Kidney capillary endothelial cell (primary cell): ENCODE measurements at regions not wholly inside any gene's neighbourhood (a gene's known extent, or its start where the extent isn't known, plus 50 kb on each side); places are given as distances from the start of the nearest gene placed in this dataset.
"Not testable (repeated sequence)": the region's sequence is repeated elsewhere in the genome, so short reads cannot be mapped to it uniquely, and the experiment has no call there.

Experiments
- DNase-seq: peaks from one replicate; pipeline ENCODE4 v3.0.0-alpha.2; 2018; ENCODE audit warnings: low spot score

DNA sequence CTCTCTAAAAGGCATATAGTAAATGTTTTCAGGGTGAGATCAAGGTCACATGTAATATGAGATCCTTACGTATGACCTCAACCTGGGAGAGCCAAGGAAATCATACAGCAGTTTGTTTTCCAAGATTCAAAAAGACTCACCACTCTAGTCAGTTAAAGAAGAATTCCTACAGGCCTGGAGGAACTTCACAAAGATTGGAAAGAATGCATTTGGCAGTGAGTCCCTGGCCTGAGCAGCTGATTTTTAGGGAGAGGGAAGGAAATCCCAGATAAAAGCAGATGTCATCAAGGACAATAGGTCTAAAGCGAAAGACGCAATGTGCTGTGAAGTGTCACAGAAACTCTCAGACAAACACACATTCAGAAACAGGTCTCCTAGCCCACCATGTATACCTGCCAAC lies 424.0 kb upstream of the ZNF462 start:
- DNase-seq: no peak

DNA sequence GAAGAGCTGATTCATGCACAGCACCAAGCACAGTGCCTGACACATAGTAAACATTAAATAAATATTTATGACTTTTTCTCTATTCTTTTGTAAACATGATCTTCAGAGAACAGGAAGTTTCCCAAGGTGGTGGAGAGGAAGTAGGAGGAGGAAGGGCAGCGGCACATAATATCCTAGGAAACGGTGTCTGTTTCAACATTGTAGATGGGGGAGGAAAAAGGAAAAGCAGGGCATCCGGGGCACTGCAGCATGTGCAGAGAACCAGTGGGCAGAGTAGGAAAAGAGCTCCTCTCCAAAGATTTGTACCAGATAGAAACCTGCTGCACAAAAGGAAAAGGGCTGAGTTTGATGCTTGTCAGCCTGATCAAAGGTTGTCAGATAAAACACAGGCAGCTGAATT lies 421.7 kb upstream of the ZNF462 start:
- peak; percentile 37 for DNase-seq

DNA sequence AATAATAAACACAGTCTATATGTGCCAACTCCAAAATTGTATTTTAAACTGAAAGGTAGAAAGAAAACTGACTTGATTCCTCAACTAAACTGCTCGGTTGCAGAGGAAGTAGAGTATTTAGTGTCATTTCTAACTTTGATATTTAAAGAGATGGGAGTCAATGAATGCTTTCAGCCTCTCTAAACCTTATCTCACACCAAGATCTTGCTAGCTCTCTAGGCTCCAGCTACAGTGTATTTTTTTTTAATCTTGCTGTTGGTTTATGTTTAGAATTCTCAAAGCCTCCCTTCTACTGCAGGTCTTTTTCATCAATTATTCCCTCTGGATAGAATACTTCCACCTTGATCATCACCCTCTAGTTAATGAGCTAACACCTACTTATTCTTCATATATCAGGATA lies 419.4 kb upstream of the ZNF462 start:
- no peak for DNase-seq

DNA sequence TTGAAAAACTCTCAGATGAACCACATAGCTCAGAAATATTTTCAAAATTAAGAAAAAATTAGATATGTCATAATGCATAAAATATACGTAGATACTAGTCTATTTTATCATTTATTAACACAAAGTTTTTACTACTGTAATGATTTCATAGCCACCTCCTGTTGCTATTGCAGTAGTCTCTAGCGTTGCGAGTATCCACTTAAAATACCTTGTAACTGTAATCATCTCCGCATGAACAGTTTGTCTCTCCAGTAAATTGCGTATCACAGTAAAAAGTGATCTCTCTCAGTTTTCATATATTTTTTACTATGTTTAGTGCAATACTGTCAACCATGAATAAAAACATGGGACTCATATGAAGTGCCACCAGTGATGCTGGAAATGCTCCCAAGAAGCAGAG lies 417.9 kb upstream of the ZNF462 start:
- no peak for DNase-seq

DNA sequence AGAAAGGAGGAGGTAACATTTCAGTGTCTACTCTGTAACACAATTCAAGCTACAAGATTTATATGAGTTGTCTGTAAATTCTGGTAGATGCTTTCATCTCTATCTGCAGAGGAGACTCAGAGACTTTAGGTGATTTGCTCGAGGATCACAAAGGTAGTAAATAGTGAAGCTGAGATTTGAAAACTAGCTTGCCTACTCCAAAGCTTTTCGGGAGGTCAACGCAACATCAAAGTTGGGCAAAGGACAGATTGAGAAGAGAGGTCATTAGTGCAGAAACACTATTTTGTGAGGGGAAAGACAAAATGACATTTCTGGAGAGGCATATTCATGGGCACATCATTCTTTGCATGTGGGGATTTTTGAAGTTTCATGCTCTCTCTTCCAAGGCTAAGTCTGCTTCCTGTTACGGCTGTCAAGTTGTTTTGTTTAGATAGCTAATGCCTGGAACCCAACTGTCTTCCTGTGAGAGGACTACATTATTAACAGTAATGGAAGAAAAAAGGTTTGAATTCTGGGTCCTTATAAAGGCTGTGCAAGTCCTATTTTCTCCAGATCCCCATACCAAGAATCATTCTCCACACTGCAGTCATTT lies 413.5 kb upstream of the ZNF462 start:
- DNase-seq: no peak

DNA sequence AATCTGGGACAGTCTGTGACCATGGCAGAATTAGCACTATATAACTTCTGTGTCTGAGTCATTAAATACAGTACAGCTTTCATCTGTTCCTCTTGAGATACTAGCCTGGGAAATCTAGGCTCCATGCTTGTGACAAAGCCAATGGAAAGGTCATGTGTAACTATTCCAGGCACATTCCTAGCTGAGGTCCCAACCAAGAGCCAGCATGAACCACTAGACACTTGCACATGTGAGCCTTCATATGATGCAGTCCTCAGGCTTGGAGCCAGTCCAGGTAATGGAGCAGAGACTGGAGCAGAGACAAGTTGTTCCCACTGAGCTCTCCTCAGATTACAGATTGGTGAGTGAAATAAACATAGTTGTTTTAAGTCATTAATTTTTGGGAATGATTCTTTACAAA lies 412.4 kb upstream of the ZNF462 start:
- DNase-seq: no peak

DNA sequence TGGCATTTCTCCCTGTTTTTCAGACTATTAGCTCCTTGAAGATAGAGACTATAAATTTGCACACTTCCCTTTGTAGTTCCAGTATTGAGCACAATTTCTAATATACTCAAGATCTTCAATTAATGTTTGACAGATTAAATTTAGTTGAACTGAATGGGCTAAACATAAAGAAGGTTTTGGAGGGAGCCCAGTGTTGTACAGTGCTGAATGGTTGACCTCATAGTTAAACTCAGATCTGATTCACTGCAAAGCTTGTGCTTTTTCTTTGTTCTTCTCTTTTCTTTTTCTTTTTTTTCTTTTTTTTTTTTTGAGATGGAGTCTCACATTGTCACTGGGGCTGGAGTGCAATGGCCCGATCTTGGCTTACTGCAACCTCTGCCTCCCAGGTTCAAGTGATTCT lies 411.7 kb upstream of the ZNF462 start:
- no peak for DNase-seq

DNA sequence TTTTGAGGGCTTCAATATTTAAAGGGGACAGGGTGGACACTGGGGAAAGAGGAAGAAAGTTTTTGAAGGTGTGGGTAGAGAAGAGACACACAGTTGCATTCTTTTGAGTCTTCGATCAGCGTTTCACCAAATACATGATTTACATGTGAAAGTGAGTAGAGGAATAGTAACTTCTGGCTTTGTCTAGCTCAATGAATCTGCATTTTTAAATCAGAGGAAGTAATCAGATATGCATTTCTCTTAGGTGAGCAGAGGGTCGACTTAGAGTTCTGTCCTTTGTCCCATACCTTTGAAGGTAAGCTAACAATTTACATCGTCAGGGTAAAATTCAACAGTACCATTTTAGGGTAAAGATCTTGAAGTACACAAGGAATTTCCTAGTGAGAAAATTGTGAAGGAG lies 406.4 kb upstream of the ZNF462 start:
- no peak for DNase-seq

DNA sequence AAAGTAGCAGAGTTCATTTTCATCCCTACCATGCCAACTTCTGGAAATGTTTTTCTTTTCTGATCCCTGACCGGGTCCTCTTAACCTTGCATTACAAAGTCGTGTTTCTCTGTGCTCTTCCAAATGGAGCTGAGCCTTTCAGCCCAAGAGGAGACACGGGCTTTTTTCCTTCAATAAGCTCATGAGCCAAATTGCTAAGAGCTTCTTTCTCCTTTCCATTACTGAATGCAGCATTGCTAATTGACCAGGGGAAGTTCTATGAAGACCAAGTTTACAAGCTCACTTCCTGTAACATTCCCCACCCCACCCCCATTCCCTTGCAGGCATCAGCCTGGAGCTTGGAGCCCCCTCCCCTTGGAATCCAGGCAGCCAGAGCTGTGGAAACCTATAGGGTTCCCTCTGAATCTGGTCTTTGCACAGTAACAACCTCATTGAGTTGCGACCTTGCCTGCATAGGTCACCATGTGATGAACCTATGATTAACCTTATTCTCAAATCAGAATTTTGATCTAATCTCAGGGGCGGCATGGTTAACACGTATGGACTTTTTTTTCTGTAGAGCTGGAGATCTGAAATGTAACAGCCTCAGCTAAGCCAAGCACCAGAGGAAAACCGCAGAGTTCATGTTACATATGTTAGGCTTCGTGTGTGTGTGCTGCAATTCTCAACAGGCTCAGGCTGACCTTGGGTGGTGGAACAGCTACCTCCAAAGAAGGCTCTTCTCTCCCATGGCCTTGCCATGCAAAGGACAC lies 395.7 kb upstream of the ZNF462 start:
- DNase-seq: no peak

DNA sequence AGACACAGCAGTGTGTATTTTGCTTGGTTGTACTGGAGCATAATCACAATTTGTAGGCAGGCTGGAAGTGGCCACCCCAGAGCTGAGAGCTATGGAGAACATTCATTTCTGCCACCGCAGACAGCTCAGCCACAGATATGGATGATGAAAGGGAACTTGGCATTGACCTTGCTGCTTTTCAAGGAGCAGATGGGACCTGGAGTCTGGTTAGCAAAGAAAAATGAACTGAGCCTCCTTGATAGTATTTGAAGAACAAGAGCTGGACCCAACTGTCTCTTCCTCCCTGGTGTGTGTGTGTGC lies 395.2 kb upstream of the ZNF462 start:
- no peak for DNase-seq

DNA sequence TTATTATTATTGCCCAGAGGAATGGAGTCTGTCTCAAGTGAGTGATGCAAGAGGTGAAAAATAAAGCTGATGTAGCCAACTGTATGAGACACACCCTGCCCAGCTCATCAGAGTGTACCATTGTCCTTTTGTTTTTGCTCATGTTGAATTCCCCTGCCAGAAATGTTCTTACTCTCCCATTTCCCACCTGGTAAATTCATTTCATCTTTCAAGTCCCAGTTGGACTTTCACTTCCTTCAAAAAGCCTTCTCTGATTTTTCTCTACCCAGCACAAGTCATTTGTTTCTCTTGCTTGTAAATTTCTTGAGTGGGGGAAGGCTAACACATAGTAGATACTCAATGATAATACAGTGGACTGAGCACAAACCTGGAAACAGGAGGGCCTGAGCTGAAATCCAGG lies 394.5 kb upstream of the ZNF462 start:
- no peak for DNase-seq

DNA sequence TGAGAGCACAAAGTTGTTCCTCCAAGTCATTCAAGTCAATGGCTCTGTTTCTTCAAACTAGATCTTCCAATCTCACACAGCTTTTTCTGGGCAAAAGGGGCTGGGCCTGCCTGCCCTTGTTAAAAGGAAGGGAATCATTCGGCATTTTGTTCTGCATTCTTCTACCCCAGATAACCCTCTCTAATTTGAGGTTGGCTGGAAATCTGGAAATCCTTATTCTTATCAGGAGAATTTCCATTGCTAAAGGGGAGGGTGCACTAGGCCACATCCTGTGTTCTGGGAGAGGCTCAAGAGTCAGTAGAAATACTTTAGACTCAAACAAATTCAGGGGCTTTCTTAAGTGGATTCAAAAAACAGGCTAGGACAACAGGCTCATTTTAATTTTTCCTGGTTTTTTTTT lies 384.7 kb upstream of the ZNF462 start:
- no peak for DNase-seq

DNA sequence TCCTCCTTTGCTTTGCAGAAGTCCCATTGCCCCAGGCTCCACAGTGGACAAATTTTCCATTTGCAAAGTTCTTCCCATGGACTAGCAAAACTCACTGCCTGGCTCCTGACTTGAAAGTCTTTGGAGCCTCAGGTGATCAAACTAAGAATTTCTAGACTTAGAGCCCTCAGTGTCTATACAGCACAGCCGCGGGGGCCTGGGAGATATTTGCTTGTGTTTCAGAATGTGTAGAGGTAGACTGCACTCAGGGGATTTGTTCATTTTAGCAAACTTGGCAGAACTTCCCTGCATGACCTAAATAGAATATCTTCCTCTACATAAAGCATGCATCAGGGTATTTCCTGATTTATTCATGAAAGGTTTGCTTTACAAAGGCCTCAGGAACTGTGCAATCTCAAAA lies 384.2 kb upstream of the ZNF462 start:
- no peak for DNase-seq

DNA sequence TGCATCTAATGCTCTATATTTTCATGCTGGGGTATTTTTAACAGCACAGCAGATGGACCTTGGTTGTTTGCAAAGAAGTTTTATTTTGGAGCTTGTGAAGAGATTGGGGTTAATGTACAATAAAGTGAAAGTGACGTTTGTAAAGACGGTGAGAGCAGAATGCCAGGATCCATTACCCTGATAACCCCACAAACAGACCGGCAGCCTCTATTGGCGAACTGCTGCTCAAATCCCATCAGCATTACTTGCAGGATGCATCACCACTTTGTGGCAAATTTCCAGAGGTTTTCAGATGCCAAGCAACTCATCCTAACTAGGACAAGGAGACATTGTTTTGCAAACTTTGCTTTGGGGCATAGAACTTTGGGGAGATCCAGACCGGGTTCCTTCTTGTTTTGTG lies 383.3 kb upstream of the ZNF462 start:
- DNase-seq: no peak

DNA sequence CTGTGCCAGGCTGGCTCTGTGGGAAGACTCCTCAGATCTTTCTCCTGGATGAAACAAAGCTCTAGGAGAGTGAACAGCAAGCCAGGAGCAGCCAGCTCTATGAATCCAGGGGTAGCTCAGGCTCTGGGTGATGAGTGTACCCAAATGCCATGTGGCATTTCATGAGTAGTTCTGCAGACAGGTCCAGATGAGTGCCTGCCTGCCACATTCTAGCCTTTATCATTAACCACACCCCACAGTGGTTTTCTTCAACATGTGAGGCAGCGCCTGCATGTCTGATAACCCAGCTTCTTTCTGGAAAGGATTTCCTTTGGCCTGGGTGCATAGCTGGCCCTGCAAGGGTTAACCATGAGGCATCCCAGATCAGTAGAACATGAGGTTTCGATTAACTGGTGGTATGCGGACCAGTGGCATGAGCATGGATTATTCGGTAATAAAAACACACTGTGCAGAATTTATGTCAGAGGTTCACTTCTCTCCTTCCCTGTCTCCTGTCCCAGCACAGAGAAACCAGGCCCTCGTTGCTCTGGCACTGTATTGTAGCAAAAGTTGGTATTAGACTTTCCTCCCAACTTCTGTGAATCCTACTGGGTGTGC lies 381.9 kb upstream of the ZNF462 start:
- DNase-seq: no peak

DNA sequence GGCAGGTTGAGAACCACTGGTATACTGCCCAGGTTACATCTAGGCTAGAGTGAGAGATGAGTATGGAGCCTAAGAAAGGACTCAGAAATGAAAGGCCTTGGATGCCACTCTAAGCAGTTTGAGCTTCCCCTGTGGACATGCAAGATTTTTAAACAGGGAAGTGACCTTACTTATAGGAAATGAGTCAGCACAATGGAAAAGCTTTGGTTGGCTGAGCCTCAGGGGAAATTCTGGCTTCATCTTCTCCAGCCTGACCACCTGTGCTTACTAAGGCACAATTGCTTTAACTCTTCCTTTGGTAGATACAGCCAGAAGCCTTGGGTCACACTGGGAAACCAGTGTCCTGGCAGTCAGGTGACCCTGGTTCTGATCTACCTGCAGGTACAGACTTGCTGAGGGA lies 380.2 kb upstream of the ZNF462 start:
- DNase-seq: peak; percentile 43

DNA sequence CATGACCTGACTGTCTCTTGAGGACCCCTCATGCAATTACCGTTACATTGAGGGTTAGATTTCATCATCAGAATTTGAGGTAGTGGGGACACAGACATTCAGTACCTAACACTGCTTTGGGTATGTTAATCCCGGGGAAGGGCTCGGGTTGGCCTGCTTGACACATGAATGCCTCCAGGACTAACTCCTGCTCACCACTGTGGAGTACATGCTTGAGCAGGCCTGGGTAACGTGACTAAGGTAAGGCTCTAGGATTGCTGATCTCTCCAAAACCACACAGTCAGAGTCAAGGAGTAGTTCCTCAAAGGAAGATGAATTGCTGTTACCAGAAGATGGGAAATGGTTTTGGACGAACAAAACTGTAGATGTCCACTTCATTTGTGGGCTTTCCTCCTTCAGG lies 376.3 kb upstream of the ZNF462 start:
- no peak for DNase-seq

DNA sequence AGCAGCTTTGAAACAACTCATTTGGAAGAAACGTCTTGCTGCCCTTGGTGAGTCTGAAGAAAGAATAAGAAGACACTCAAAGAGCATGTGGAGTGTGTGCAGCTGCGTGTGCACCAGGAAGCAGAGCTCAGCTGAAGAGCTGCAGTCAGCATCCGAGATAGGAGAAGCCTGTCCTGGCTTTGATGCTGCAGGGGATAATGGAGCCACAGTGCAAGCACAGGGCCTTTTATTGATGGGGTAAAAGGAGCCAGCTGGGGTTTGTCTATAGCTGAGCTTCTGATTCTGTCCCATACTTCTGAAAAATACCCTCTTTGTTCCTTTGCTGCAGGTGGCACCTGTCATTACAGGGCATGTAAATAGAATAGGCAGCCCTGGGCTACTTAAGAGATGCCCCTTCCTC lies 375.7 kb upstream of the ZNF462 start:
- no peak for DNase-seq

DNA sequence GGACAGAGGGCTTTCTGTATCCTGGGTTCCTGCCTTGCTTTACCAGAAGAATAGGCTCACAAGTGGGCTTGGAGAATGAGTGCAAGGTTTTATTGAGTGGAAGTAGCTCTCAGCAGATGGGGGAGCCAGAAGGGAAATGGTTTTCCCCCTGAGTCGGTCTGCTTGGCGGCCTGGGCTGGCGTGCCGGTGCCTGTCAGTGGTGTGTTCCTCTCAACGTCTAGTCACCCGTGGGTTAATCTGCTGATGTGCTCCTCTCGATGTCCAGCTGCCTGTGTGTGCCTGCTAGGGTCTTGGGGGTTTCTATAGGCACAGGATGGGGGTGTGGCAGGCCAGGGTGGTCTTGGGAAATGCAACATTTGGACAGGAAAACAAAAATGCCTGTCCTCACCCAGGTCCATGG lies 370.8 kb upstream of the ZNF462 start:
- not testable (repeated sequence) for DNase-seq

DNA sequence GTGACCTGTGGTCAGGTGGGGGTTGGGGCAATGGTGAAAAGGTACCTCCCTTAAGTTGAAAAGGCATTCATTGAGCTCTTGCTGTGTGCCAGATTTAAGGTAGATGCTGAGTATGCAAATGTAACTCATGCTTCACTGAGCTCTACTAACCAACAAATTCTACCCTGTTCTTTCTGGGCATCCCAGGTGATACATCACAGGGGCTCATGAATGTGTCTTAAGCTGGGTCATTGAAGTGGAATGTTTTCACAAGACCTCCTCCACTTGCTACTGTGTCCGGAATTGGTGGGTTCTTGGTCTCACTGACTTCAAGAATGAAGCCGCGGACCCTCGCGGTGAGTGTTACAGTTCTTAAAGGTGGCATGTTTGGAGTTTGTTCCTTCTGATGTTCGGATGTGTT lies 362.8 kb upstream of the ZNF462 start:
- DNase-seq: no peak

DNA sequence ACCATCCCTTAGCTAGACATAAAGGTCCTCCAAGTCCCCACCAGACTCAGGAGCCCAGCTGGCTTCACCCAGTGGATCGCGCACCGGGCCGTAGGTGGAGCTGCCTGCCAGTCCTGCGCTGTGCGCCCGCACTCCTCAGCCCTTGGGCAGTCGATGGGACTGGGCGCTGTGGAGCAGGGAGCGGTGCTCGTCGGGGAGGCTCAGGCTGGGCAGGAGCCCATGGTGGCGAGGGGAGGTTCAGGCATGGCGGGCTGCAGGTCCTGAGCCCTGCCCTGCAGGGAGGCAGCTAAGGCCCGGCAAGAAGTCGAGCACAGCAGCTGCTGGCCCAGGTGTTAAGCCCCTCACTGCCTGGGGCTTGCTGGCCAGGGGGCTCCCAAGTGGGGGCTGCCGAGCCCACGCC lies 361.8 kb upstream of the ZNF462 start:
- not testable (repeated sequence) for DNase-seq

DNA sequence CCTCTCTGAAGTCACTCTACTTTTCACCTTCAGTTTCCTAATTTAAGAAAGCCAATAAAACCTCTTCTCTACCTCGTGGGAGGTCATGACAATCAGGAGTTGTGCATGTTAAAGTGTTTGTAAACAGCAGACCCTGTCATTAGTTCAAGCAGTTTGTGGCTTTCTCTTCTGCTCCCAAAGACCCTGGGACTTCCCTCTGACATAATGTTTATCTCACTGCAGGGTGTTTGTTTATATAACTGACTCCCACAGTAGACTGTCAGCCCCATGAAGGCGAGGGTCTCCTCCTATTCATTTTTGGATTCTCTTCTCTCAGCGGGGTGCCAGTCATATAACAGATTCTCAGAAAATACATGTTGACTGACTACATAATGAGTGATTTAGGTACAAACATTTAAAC lies 360.0 kb upstream of the ZNF462 start:
- DNase-seq: no peak

DNA sequence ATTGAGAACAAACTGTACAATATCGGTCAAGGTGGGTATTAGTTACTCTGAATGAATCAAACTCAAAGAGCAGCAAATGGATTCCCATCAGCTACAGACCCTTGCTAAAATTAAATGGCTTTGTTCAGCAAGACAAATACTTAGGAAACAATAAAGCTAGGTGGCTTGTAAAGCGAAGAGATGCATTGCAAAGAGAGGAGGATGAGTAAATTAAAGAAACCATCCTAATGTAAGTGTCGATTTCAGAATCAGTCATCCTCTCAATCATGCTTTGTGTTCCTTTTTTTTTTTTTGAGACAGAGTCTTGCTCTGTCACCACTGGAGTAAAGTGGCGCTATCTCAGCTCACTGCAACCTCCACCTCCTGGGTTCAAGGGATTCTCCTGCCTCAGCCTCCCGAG lies 359.2 kb upstream of the ZNF462 start:
- DNase-seq: no peak

DNA sequence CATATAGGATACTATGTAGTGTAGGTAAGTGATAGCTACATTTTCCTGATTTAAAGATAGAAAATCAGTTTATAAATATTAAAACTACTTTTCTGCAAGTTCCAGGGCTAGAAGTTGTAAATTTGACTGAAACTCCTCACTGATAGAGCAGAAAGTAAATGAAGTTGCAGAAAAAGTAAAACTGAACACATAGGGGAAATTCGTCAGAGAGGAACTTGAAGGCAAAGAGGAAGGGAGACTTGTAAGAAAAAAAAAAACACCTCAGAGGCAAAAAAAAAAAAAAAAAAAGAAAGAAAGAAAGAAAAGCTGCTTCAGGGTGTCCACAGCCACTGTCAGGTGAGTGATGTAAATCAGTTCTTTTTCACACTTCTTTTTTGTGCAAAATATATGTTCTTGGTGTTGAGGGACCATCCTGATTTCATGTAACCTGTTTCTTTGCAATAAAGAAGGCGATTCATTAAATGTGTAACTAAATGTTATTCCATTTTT lies 336.2 kb upstream of the ZNF462 start:
- no peak for DNase-seq
